ENCODE measurements at regions not wholly inside any gene's neighbourhood (a gene's known extent, or its start where the extent isn't known, plus 50 kb on each side); places are given as distances from the start of the nearest gene placed in this dataset.

DNA sequence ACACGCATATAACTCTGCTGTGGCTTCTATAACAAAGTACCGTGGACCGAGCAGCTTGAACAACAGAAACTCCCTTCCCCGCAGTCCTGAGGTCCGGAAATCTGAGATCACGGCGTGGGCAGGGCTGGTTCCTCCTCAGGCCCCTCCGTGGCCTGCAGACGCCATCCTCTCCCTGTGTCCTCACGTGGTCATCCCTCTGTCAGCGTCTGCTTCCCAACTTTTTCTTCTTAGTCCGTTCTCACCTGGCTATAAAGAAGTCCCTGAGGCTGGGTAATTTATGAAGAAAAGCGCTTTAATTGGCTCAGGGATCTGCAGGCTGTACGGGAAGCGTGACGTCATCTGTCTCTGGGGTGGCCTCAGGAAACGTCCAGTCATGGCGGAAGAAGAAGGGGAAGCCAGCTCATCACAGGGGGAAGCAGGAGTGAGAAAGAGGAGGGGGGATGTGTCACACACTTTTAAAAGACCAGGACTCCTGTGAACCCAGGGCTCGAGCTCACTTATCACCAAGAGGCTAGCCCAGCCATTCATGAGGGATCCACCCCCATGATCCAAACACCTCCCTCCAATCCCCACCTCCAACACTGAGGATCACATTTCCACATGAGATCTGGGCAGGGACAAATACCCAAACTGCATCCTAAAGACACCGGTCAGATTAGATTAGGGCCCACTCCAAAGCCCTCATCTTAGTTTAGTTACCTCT lies 91.2 kb upstream of the INSIG1 start:
- Histone ChIP-seq H3K36me3 (ENCODE audit: insufficient read depth, low read length) (no peaks in the 10 kb centered on the region), H3K27me3 (ENCODE audit: insufficient read depth, low read length) (no peaks in the 10 kb centered on the region), H3K9me3 (ENCODE audit: control insufficient read depth in 1 of 2, low read length in 2 of 2) (no peaks in the 10 kb centered on the region), H3K4me1 (ENCODE audit: insufficient read depth, low read length) (peaks cover 15% of the 10 kb centered on the region), H3K4me3 (ENCODE audit: low read length in 2 of 2) (peak overlapping the region; percentile 66 to 89), H3K27ac (ENCODE audit: low read depth, low read length) (peak overlapping the region; percentile 77)
- ChIA-PET POLR2A (ENCODE audit: partially characterized antibody) (interaction anchor here (1.5 to 5.9 kb wide), 4 partner anchors 91 to 279 kb away, joined by 4 to 176 read pairs (median 17); partner anchors contain the start of genes INSIG1 and PAXIP1), CTCF (ENCODE audit: partially characterized antibody) (interaction anchor here (0.9 to 2.2 kb wide), 3 partner anchors 93 to 138 kb away, joined by 3 to 23 read pairs (median 3); no protein-coding TSS in a partner anchor)
- Mint-ChIP-seq H3K4me3 (peak overlapping the region; percentile 83 to 93 (median 88)), H3K27ac (peak overlapping the region; percentile 92 to 99 (median 96)), H3K4me1 (peaks cover 15 to 27% (median 22%) of the 10 kb centered on the region in 4 donors), H3K36me3 (peaks cover 0 to 2% of the 10 kb centered on the region in 2 donors), H3K27me3 (no peaks in the 10 kb centered on the region), H3K9me3 (peaks cover 0 to 3% (median 0%) of the 10 kb centered on the region in 8 donors)
- peak; percentile 36 to 81 (median 41) for DNase-seq
- intact Hi-C loops (cut with micrococcal nuclease), result loop anchor here (5.0 kb wide), 1 partner anchor 141 kb away; no protein-coding TSS in a partner anchor

DNA sequence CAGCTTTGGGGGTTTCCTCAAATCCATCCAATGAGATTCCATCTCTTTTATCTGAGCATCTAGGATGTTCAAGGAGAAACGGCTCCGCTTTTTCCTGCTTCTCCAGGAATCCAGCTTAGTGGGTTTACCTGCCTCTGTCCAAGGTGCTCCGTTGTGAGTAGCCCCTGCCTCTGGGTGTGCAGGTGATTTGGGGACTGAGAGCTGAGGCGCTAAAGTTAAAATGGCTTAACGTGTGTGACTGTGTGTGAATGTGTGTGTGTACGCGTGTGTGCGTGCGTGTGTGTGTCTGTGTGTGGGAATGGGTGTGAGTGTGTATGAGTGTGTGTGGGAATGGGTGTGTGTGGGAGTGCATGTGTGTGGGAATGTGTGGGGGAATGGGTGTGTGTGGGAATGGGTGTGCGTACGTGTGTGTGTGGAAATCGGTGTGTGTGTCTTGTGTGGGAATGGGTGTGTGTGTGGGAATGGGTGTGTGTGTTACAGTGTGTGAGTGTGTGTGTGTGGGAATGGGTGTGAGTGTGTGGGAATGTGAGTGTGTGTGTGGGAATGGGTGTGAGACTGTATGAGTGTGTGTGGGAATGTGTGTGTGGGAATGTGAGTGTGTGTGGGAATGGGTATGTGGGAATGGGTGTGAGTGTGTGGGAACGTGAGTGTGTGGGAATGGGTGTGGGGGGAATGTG lies 90.2 kb upstream of the INSIG1 start:
- H3K4me1 Mint-ChIP-seq, result peaks cover 15 to 27% (median 22%) of the 10 kb centered on the region in 4 donors
- CTCF ChIA-PET (ENCODE audit: partially characterized antibody), result interaction anchor here (0.9 to 1.5 kb wide), 2 partner anchors 92 to 137 kb away, joined by 3 read pairs; no protein-coding TSS in a partner anchor
- H3K27me3 Mint-ChIP-seq, result no peaks in the 10 kb centered on the region
- intact Hi-C loops (cut with micrococcal nuclease), result loop anchor here (5.0 kb wide), 1 partner anchor 140 kb away; no protein-coding TSS in a partner anchor
- peaks cover 0 to 2% of the 10 kb centered on the region in 2 donors for H3K36me3 Mint-ChIP-seq
- H3K4me3 Mint-ChIP-seq, result peak overlapping the region in 2 of 8 donors; percentile 5 to 77
- Histone ChIP-seq H3K9me3 (ENCODE audit: control insufficient read depth in 1 of 2, low read length in 2 of 2) (no peaks in the 10 kb centered on the region), H3K27ac (ENCODE audit: low read depth, low read length) (no peak overlapping the region), H3K4me3 (ENCODE audit: low read length in 2 of 2) (no peak overlapping the region), H3K4me1 (ENCODE audit: insufficient read depth, low read length) (peaks cover 15% of the 10 kb centered on the region), H3K27me3 (ENCODE audit: insufficient read depth, low read length) (no peaks in the 10 kb centered on the region), H3K36me3 (ENCODE audit: insufficient read depth, low read length) (no peaks in the 10 kb centered on the region)
- POLR2A ChIA-PET (ENCODE audit: partially characterized antibody), result interaction anchor here (5.9 kb wide), 1 partner anchor 90 kb away, joined by 176 read pairs; the partner anchor contains the start of gene INSIG1
- H3K9me3 Mint-ChIP-seq, result peaks cover 0 to 3% (median 0%) of the 10 kb centered on the region in 8 donors
- H3K27ac Mint-ChIP-seq, result peak overlapping the region in 2 of 7 donors; percentile 68 to 75
- no peak for DNase-seq

DNA sequence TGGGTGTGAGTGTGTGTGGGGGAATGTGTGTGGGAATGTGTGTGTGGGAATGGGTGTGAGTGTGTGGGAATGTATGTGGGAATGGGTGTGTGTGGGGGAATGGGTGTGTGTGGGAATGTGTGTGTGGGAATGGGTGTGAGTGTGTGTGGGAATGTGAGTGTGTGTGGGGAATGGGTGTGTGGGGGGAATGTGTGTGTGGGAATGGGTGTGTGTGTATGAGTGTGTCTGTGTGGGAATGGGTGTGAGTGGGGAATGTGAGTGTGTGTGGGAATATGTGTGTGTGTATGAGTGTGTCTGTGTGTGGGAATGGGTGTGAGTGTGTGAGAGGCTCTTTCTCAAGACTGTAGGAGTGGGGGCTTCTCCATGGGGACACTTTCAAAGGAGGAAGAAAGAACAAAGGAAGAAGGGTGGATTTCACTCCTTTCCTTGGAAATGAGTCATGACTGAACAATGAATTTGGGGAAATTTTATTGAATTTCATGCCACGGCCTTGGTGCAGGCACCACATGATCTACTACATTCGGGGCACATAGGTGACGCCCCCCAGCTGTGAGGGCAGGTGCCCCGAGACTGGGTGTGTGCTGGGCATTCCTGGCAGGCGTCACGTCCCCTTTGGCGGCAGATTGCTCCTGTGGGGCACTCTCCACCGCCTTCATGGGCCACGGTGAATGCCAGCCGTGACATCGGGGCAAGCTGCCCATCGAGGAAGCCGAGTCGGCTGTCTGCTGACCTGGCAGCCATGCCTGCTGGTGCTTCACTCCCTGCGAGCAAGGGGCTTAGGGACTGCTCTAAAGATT lies 88.8 kb upstream of the INSIG1 start:
- DNase-seq, result no peak
- peaks cover 0 to 2% of the 10 kb centered on the region in 2 donors for H3K27me3 Mint-ChIP-seq
- H3K4me3 Mint-ChIP-seq, result no peak overlapping the region
- H3K4me1 ChIP-seq (ENCODE audit: insufficient read depth, low read length), result peaks cover 15% of the 10 kb centered on the region
- H3K27me3 ChIP-seq (ENCODE audit: insufficient read depth, low read length), result no peaks in the 10 kb centered on the region
- peaks cover 0 to 2% of the 10 kb centered on the region in 2 donors for H3K36me3 Mint-ChIP-seq
- H3K4me1 Mint-ChIP-seq, result peaks cover 15 to 27% (median 22%) of the 10 kb centered on the region in 4 donors
- no peak overlapping the region for H3K4me3 ChIP-seq (ENCODE audit: low read length in 2 of 2)
- no peak overlapping the region for H3K27ac Mint-ChIP-seq
- ChIA-PET CTCF (ENCODE audit: partially characterized antibody) (no interaction called here), POLR2A (ENCODE audit: partially characterized antibody) (interaction anchor here (0.6 kb wide), 1 partner anchor 96 kb away, joined by 3 read pairs; no protein-coding TSS in a partner anchor)
- H3K36me3 ChIP-seq (ENCODE audit: insufficient read depth, low read length), result no peaks in the 10 kb centered on the region
- H3K9me3 ChIP-seq (ENCODE audit: control insufficient read depth in 1 of 2, low read length in 2 of 2), result no peaks in the 10 kb centered on the region
- H3K27ac ChIP-seq (ENCODE audit: low read depth, low read length), result no peak overlapping the region
- H3K9me3 Mint-ChIP-seq, result peaks cover 0 to 3% (median 0%) of the 10 kb centered on the region in 8 donors
- intact Hi-C loops (cut with micrococcal nuclease), result loop anchor here (5.0 kb wide), 1 partner anchor 138 kb away; no protein-coding TSS in a partner anchor

DNA sequence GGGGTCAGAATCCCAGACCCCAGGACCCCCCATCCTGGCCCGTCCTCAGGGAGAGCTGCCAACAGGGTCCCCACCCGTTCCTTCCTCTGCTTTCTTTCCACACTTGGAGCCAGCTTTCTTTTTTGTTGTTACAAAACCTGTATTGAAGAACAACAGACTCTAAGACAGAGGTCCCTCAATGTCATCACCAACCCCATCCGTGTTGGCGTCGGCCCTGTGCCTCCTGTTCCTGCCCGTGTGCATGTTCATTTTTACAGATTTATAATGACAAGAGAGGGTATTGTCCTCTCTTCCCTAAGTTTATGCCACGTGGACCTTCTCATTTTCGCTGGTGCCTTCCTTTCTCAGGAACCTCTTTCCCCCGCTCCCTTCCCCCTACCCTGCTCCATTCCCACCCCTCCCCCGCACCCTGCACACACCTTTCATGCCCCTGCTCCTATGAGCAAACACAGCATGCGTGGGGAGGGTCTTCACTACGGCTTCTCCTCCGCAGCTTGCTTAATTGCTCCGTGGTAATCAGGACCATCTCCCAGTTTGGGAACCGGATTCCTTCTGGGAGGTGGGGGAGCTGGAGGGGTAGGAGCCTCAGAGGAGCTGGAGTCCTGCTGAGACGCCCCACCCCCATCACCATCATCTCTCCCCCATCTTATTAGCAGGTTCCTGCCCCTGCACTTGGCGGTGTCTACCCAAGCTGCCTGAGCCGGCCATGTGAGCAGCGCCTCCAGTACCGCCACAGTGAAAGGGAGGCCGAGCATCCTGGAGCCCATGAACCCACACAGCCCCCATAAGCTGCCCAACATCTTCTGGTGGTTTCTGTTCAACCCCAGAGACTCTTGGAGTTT lies 88.0 kb upstream of the INSIG1 start:
- no peak overlapping the region for H3K4me3 Mint-ChIP-seq
- no peak for DNase-seq
- H3K36me3 Mint-ChIP-seq, result peaks cover 0 to 2% of the 10 kb centered on the region in 2 donors
- peaks cover 0 to 6% of the 10 kb centered on the region in 2 donors for H3K27me3 Mint-ChIP-seq
- Histone ChIP-seq H3K27ac (ENCODE audit: low read depth, low read length) (no peak overlapping the region), H3K4me3 (ENCODE audit: low read length in 2 of 2) (no peak overlapping the region), H3K4me1 (ENCODE audit: insufficient read depth, low read length) (peaks cover 13% of the 10 kb centered on the region), H3K9me3 (ENCODE audit: control insufficient read depth in 1 of 2, low read length in 2 of 2) (no peaks in the 10 kb centered on the region), H3K36me3 (ENCODE audit: insufficient read depth, low read length) (no peaks in the 10 kb centered on the region), H3K27me3 (ENCODE audit: insufficient read depth, low read length) (no peaks in the 10 kb centered on the region)
- H3K9me3 Mint-ChIP-seq, result peaks cover 0 to 3% (median 0%) of the 10 kb centered on the region in 8 donors
- CTCF ChIA-PET (ENCODE audit: partially characterized antibody), result no interaction called here
- POLR2A ChIA-PET (ENCODE audit: partially characterized antibody), result interaction anchor here (0.6 kb wide), 1 partner anchor 95 kb away, joined by 3 read pairs; no protein-coding TSS in a partner anchor
- peak overlapping the region in 1 of 7 donors; percentile 41 for H3K27ac Mint-ChIP-seq
- intact Hi-C loops (cut with micrococcal nuclease), result loop anchor here (5.0 kb wide), 1 partner anchor 138 kb away; no protein-coding TSS in a partner anchor
- H3K4me1 Mint-ChIP-seq, result peaks cover 15 to 27% (median 22%) of the 10 kb centered on the region in 4 donors

DNA sequence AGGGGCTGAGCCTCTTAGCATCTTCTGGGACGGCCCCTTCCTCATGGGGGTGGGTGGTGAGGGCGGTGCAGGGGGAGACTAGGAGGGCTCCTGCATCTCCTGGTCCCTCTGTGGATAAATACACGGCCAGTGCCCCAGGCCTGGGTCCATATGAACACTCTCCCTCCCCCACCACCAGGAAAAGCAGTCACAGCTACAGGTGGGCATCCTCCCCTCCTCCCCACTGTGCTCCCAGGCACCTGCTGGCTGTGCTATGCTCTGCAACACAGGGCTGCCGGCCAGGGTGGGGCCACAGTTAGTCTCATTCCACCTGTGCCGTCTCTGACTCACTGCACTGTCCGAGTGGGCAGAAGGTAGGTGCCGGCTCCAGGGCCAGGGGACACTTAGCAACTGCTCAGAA lies 87.3 kb upstream of the INSIG1 start:
- Mint-ChIP-seq H3K4me3 (no peak overlapping the region), H3K36me3 (peaks cover 0 to 2% of the 10 kb centered on the region in 2 donors), H3K4me1 (peaks cover 11 to 20% (median 17%) of the 10 kb centered on the region in 4 donors), H3K9me3 (peaks cover 0 to 3% (median 0%) of the 10 kb centered on the region in 8 donors), H3K27me3 (peaks cover 0 to 6% of the 10 kb centered on the region in 2 donors), H3K27ac (peak overlapping the region in 1 of 7 donors; percentile 52)
- ChIA-PET POLR2A (ENCODE audit: partially characterized antibody) (no interaction called here), CTCF (ENCODE audit: partially characterized antibody) (no interaction called here)
- Histone ChIP-seq H3K36me3 (ENCODE audit: insufficient read depth, low read length) (no peaks in the 10 kb centered on the region), H3K27me3 (ENCODE audit: insufficient read depth, low read length) (no peaks in the 10 kb centered on the region), H3K9me3 (ENCODE audit: control insufficient read depth in 1 of 2, low read length in 2 of 2) (no peaks in the 10 kb centered on the region), H3K4me3 (ENCODE audit: low read length in 2 of 2) (no peak overlapping the region), H3K27ac (ENCODE audit: low read depth, low read length) (no peak overlapping the region), H3K4me1 (ENCODE audit: insufficient read depth, low read length) (peaks cover 9% of the 10 kb centered on the region)
- DNase-seq, result no peak
- intact Hi-C loops (cut with micrococcal nuclease), result no loop called here

DNA sequence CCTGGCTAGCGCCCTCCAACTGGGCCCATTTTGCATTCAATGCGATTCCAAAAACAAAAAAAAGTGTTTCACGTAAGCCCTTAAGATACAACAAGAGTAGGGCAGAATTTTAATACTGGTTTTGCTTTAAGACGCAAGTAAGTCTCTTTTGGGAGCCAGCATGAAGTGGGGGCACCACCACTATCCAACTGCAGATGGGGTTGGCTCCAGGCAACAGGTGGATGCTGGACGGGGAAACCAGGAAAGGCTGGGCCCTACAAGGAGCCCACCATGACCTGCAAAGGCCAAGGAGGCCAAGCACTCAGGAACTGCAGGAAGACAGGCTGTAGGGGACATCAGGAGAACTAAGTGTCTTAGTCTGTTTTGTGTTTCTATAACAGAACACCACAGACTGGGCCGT lies 86.5 kb upstream of the INSIG1 start:
- Mint-ChIP-seq H3K4me1 (peaks cover 6 to 12% (median 10%) of the 10 kb centered on the region in 4 donors), H3K36me3 (no peaks in the 10 kb centered on the region), H3K27me3 (peaks cover 5 to 8% of the 10 kb centered on the region in 2 donors), H3K27ac (no peak overlapping the region), H3K4me3 (no peak overlapping the region), H3K9me3 (no peaks in the 10 kb centered on the region)
- intact Hi-C loops (cut with micrococcal nuclease), result no loop called here
- ChIA-PET POLR2A (ENCODE audit: partially characterized antibody) (no interaction called here), CTCF (ENCODE audit: partially characterized antibody) (no interaction called here)
- Histone ChIP-seq H3K4me3 (ENCODE audit: low read length in 2 of 2) (no peak overlapping the region), H3K9me3 (ENCODE audit: control insufficient read depth in 1 of 2, low read length in 2 of 2) (no peaks in the 10 kb centered on the region), H3K36me3 (ENCODE audit: insufficient read depth, low read length) (no peaks in the 10 kb centered on the region), H3K4me1 (ENCODE audit: insufficient read depth, low read length) (peaks cover 4% of the 10 kb centered on the region), H3K27ac (ENCODE audit: low read depth, low read length) (no peak overlapping the region), H3K27me3 (ENCODE audit: insufficient read depth, low read length) (no peaks in the 10 kb centered on the region)
- DNase-seq, result no peak

Measured in CD4-positive, alpha-beta memory T cell (primary cell).